ENCODE measurements at regions not wholly inside any gene's neighbourhood (a gene's known extent, or its start where the extent isn't known, plus 50 kb on each side); places are given as distances from the start of the nearest gene placed in this dataset.

GRCh38 chr1:87208931-87209330 lies 119.7 kb upstream of the LMO4 start:
- TF ChIP-seq POLR2A (IDR thresholded peaks at IDR 0.05; ENCODE audit: low read depth, low read length) (no peak), CTCF (IDR thresholded peaks at IDR 0.05; ENCODE audit: extremely low read depth in 1 of 2, insufficient read depth in 1 of 2, low read depth in 1 of 2, low read length in 2 of 2) (no peak), POLR2AphosphoS5 (IDR thresholded peaks at IDR 0.05; ENCODE audit: insufficient read depth, low read depth, low read length) (no peak), EZH2 (IDR thresholded peaks at IDR 0.05; ENCODE audit: borderline replicate concordance, low read depth, low read length, severe bottlenecking) (no peak), MAX (IDR thresholded peaks at IDR 0.05; ENCODE audit: insufficient read depth, insufficient read length) (no peak)
